ENCODE measurements at regions not wholly inside any gene's neighbourhood (a gene's known extent, or its start where the extent isn't known, plus 50 kb on each side); places are given as distances from the start of the nearest gene placed in this dataset.

GRCh38 chr14:100413699-100414098 is 90.6 kb downstream of the SLC25A47 start:
- DNase-seq = no peak
- Histone ChIP-seq H3K9me2 (ENCODE audit: insufficient read depth) (no peaks in the 10 kb centered on the region), H2AFZ (no peak overlapping the region), H3K36me3 (ENCODE audit: low read depth) (no peaks in the 10 kb centered on the region), H3K4me2 (no peak overlapping the region), H3K4me3 (no peak overlapping the region), H3K27ac (no peak overlapping the region), H3K27me3 (ENCODE audit: insufficient read depth, low read depth) (no peaks in the 10 kb centered on the region), H3K4me1 (replicated peaks; ENCODE audit: insufficient read depth) (peaks cover 15% of the 10 kb centered on the region), H4K20me1 (ENCODE audit: insufficient read depth) (peaks cover 3% of the 10 kb centered on the region; the same call in 1 of the 2 replicates), H3K79me2 (ENCODE audit: low read depth) (no peaks in the 10 kb centered on the region), H3K9me3 (ENCODE audit: insufficient read depth, low read depth) (no peaks in the 10 kb centered on the region), H3F3A (ENCODE audit: insufficient read depth, low read depth) (no peaks in the 10 kb centered on the region)
- TF ChIP-seq CTCF (conservative IDR thresholded peaks at IDR 0.05) = no peak
- TF ChIP-seq EZH2 (IDR thresholded peaks at IDR 0.05; ENCODE audit: low read depth) = no peak
- intact Hi-C loops (cut with micrococcal nuclease; ENCODE audit: unreplicated experiment) = no loop called here
- CTCF ChIA-PET = no interaction called here
- no TSS peak for BruUV-seq (replicated peaks)
- POLR2A ChIA-PET (ENCODE audit: unreplicated experiment) = no interaction called here

- CTCF ChIA-PET = no interaction called here
- no peak overlapping the region for H3K27ac ChIP-seq
- BruUV-seq (replicated peaks) = no TSS peak
These were observed 92.1 kb downstream of the SLC25A47 start for GRCh38 chr14:100415226-100415625.

GRCh38 chr14:100416081-100416680 is 93.0 kb downstream of the SLC25A47 start:
- H4K20me1 ChIP-seq (ENCODE audit: insufficient read depth) = peaks cover 3% of the 10 kb centered on the region; the same call in 1 of the 2 replicates
- H2AFZ ChIP-seq = no peak overlapping the region
- H3K4me3 ChIP-seq = no peak overlapping the region
- H3K9me3 ChIP-seq (ENCODE audit: insufficient read depth, low read depth) = no peaks in the 10 kb centered on the region
- no peak for DNase-seq
- no peaks in the 10 kb centered on the region for H3K27me3 ChIP-seq (ENCODE audit: insufficient read depth, low read depth)
- TF ChIP-seq CTCF (conservative IDR thresholded peaks at IDR 0.05) (no peak), EZH2 (IDR thresholded peaks at IDR 0.05; ENCODE audit: low read depth) (no peak)
- no peaks in the 10 kb centered on the region for H3K79me2 ChIP-seq (ENCODE audit: low read depth)
- H3K4me1 ChIP-seq (replicated peaks; ENCODE audit: insufficient read depth) = peaks cover 15% of the 10 kb centered on the region
- H3K36me3 ChIP-seq (ENCODE audit: low read depth) = no peaks in the 10 kb centered on the region
- intact Hi-C loops (cut with micrococcal nuclease; ENCODE audit: unreplicated experiment) = loop anchor here (2.0 kb wide), 1 partner anchor 55 kb away; no protein-coding TSS in a partner anchor
- CTCF ChIA-PET = no interaction called here
- no peaks in the 10 kb centered on the region for H3K9me2 ChIP-seq (ENCODE audit: insufficient read depth)
- no peaks in the 10 kb centered on the region for H3F3A ChIP-seq (ENCODE audit: insufficient read depth, low read depth)
- POLR2A ChIA-PET (ENCODE audit: unreplicated experiment) = no interaction called here
- H3K27ac ChIP-seq = no peak overlapping the region
- no peak overlapping the region for H3K4me2 ChIP-seq
- no TSS peak for BruUV-seq (replicated peaks)

More at GRCh38 chr14:100415226-100415625, 92.1 kb downstream of the SLC25A47 start:
- Histone ChIP-seq H2AFZ (no peak overlapping the region), H3K27me3 (ENCODE audit: insufficient read depth, low read depth) (no peaks in the 10 kb centered on the region), H3K36me3 (ENCODE audit: low read depth) (no peaks in the 10 kb centered on the region), H3F3A (ENCODE audit: insufficient read depth, low read depth) (no peaks in the 10 kb centered on the region), H3K9me3 (ENCODE audit: insufficient read depth, low read depth) (no peaks in the 10 kb centered on the region), H3K4me3 (no peak overlapping the region), H3K79me2 (ENCODE audit: low read depth) (no peaks in the 10 kb centered on the region), H3K9me2 (ENCODE audit: insufficient read depth) (no peaks in the 10 kb centered on the region), H3K4me2 (no peak overlapping the region), H3K4me1 (replicated peaks; ENCODE audit: insufficient read depth) (peaks cover 15% of the 10 kb centered on the region), H4K20me1 (ENCODE audit: insufficient read depth) (peaks cover 3% of the 10 kb centered on the region; the same call in 1 of the 2 replicates)
- POLR2A ChIA-PET (ENCODE audit: unreplicated experiment) = no interaction called here
- TF ChIP-seq CTCF (conservative IDR thresholded peaks at IDR 0.05) (no peak), EZH2 (IDR thresholded peaks at IDR 0.05; ENCODE audit: low read depth) (no peak)
- intact Hi-C loops (cut with micrococcal nuclease; ENCODE audit: unreplicated experiment) = no loop called here
- no peak for DNase-seq
